Mesendoderm (in vitro differentiated cells): ENCODE measurements at regions not wholly inside any gene's neighbourhood (a gene's known extent, or its start where the extent isn't known, plus 50 kb on each side); places are given as distances from the start of the nearest gene placed in this dataset.

Source experiments
- DNase-seq: peaks from one replicate; pipeline ENCODE4 v3.0.0; 2013
- H2AK5ac ChIP-seq: 2 replicates; pipeline ENCODE4 v1.6.1; 2013; ENCODE audit warnings: low read length, inconsistent platforms
- H2BK120ac ChIP-seq: 2 replicates; pipeline ENCODE4 v1.6.1; 2013; ENCODE audit warnings: low read depth, mild to moderate bottlenecking, low read length, moderate library complexity, mixed read lengths
- H2BK15ac ChIP-seq: replicated peaks from 2 replicates; pipeline ENCODE4 v1.6.1; 2013; ENCODE audit warnings: low read depth, mild to moderate bottlenecking, moderate library complexity
- H2BK5ac ChIP-seq: 2 replicates; pipeline ENCODE4 v1.6.1; 2013; ENCODE audit warnings: low read length, inconsistent platforms
- H3K18ac ChIP-seq: 2 replicates; pipeline ENCODE4 v1.6.1; 2013; ENCODE audit warnings: mild to moderate bottlenecking, low read length, mixed read lengths
- H3K23ac ChIP-seq: one replicate; pipeline ENCODE4 v1.6.1; 2013; ENCODE audit warnings: low read length
- H3K27ac ChIP-seq: 2 replicates; pipeline ENCODE4 v1.5.1; 2013; ENCODE audit warnings: low read depth, mild to moderate bottlenecking, inconsistent platforms, low read length, moderate library complexity
- H3K27me3 ChIP-seq: 2 replicates; pipeline ENCODE4 v1.6.1; 2013; ENCODE audit warnings: low read length, control low read depth, mild to moderate bottlenecking, inconsistent platforms; ENCODE audit not compliant: insufficient read depth, poor library complexity
- H3K36me3 ChIP-seq: 2 replicates; pipeline ENCODE4 v1.6.1; 2013; ENCODE audit warnings: low read length, inconsistent platforms; ENCODE audit not compliant: control insufficient read depth, insufficient read depth
- H3K4ac ChIP-seq: one replicate; pipeline ENCODE4 v1.6.1; 2013; ENCODE audit warnings: low read depth, mild to moderate bottlenecking, low read length, moderate library complexity
- H3K4me1 ChIP-seq: 2 replicates; pipeline ENCODE4 v1.6.1; 2013; ENCODE audit warnings: low read depth, low read length, inconsistent platforms; ENCODE audit not compliant: control insufficient read depth
- H3K4me2 ChIP-seq: 2 replicates; pipeline ENCODE4 v1.6.1; 2013; ENCODE audit warnings: low read length
- H3K4me3 ChIP-seq: 2 replicates; pipeline ENCODE4 v1.5.1; 2013; ENCODE audit warnings: mild to moderate bottlenecking, low read length
- H3K56ac ChIP-seq: one replicate; pipeline ENCODE4 v1.6.1; 2013; ENCODE audit warnings: low read length
- H3K79me1 ChIP-seq: 2 replicates; pipeline ENCODE4 v1.6.1; 2013; ENCODE audit warnings: low read length, inconsistent platforms
- H3K79me2 ChIP-seq: 2 replicates; pipeline ENCODE4 v1.6.1; 2013; ENCODE audit warnings: mild to moderate bottlenecking, low read length; ENCODE audit not compliant: control insufficient read depth, insufficient read depth
- H3K9ac ChIP-seq: 2 replicates; pipeline ENCODE4 v1.6.1; 2013; ENCODE audit warnings: low read length, inconsistent platforms
- H4K5ac ChIP-seq: one replicate; pipeline ENCODE4 v1.6.1; 2013; ENCODE audit warnings: low read length
- H4K8ac ChIP-seq: one replicate; pipeline ENCODE4 v1.6.1; 2013; ENCODE audit warnings: low read depth, mild to moderate bottlenecking, control low read depth, low read length, moderate library complexity
- WGBS: extraction: QIAGEN DNeasy Blood & Tissue Kit; methylation state at CpG from one replicate; pipeline ENCODE4 v1.1.7; 2013; ENCODE audit warnings: low lambda C conversion rate, missing lambda C conversion rate; ENCODE audit not compliant: insufficient coverage; ENCODE audit errors: extremely low coverage; 5-methylcytosine and 5-hydroxymethylcytosine counted together

GRCh38 chr13:76777096-76777495 lies 109.1 kb downstream of the KCTD12 start:
- Histone ChIP-seq H3K36me3 (no peaks in the 10 kb centered on the region), H2BK15ac (no peak overlapping the region), H3K56ac (no peak overlapping the region), H3K4me2 (no peak overlapping the region), H4K8ac (no peak overlapping the region), H3K79me2 (no peaks in the 10 kb centered on the region), H3K4ac (no peak overlapping the region), H2AK5ac (no peak overlapping the region), H3K23ac (no peak overlapping the region), H3K18ac (no peak overlapping the region), H3K27me3 (no peaks in the 10 kb centered on the region), H3K9ac (no peak overlapping the region), H2BK120ac (no peak overlapping the region), H3K4me3 (no peak overlapping the region), H2BK5ac (no peak overlapping the region), H3K79me1 (no peaks in the 10 kb centered on the region), H3K27ac (no peak overlapping the region), H4K5ac (no peak overlapping the region), H3K4me1 (no peaks in the 10 kb centered on the region)
- no peak for DNase-seq
- WGBS: no CpG with 5 or more reads among the region's 1 CpG

DNA sequence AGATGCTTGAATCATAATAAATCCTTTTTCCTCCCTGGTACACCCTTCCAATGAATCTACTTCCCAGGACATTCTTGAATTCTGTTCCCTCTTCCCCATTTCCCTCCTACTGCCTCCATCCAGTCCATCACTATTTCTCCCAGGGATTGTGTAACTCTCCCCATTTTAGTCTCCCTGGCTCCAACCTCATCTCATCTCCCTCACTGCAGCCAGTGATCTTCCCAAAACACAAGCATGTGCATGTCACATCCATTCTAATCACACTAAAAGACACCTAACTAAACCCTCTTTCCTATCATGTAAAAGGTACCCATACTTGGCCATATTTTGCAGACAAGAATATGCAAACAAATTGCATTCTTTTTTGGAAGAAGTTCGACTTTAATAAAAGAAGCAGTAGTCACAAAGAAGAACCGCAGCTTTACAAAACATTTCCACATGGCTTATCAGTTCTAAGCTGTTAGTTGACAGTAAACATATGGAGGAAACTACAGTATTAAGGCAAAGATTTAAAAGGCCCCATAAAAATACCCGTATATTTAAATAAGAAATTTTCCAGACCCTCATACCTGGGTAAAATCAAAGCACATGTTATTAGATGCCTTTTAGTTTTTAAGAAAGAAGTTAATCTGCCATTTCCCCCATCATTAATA lies 111.0 kb downstream of the KCTD12 start:
- H2BK120ac ChIP-seq: no peak overlapping the region
- WGBS: no CpG with 5 or more reads among the region's 3 CpGs
- H3K4me2 ChIP-seq: no peak overlapping the region
- H3K4ac ChIP-seq: no peak overlapping the region
- H3K23ac ChIP-seq: no peak overlapping the region
- no peaks in the 10 kb centered on the region for H3K36me3 ChIP-seq
- H3K79me1 ChIP-seq: no peaks in the 10 kb centered on the region
- no peak overlapping the region for H3K56ac ChIP-seq
- H3K4me3 ChIP-seq: no peak overlapping the region
- H2BK5ac ChIP-seq: no peak overlapping the region
- no peak overlapping the region for H3K18ac ChIP-seq
- H4K5ac ChIP-seq: no peak overlapping the region
- no peak overlapping the region for H4K8ac ChIP-seq
- DNase-seq: no peak
- no peaks in the 10 kb centered on the region for H3K27me3 ChIP-seq
- H2AK5ac ChIP-seq: no peak overlapping the region
- H3K4me1 ChIP-seq: no peaks in the 10 kb centered on the region
- H3K79me2 ChIP-seq: no peaks in the 10 kb centered on the region
- no peak overlapping the region for H3K27ac ChIP-seq
- H2BK15ac ChIP-seq: no peak overlapping the region
- H3K9ac ChIP-seq: no peak overlapping the region

GRCh38 chr13:76773448-76774094 lies 112.6 kb downstream of the KCTD12 start:
- Histone ChIP-seq H4K5ac (no peak overlapping the region), H2BK5ac (no peak overlapping the region), H3K79me2 (no peaks in the 10 kb centered on the region), H3K56ac (no peak overlapping the region), H2BK120ac (no peak overlapping the region), H3K4ac (no peak overlapping the region), H3K79me1 (no peaks in the 10 kb centered on the region), H2AK5ac (no peak overlapping the region), H3K4me3 (no peak overlapping the region), H4K8ac (no peak overlapping the region), H2BK15ac (no peak overlapping the region), H3K4me2 (no peak overlapping the region), H3K27me3 (no peaks in the 10 kb centered on the region), H3K9ac (no peak overlapping the region), H3K23ac (no peak overlapping the region), H3K18ac (no peak overlapping the region), H3K4me1 (no peaks in the 10 kb centered on the region), H3K27ac (no peak overlapping the region), H3K36me3 (no peaks in the 10 kb centered on the region)
- no CpG with 5 or more reads among the region's 5 CpGs for WGBS
- no peak for DNase-seq

- no peaks in the 10 kb centered on the region for H3K4me1 ChIP-seq
- H3K4ac ChIP-seq: no peak overlapping the region
- no peak overlapping the region for H4K8ac ChIP-seq
- H2BK120ac ChIP-seq: no peak overlapping the region
- no peak overlapping the region for H3K4me2 ChIP-seq
- H3K56ac ChIP-seq: no peak overlapping the region
- H2BK5ac ChIP-seq: no peak overlapping the region
- H3K18ac ChIP-seq: no peak overlapping the region
- no peak overlapping the region for H3K27ac ChIP-seq
- H3K79me1 ChIP-seq: no peaks in the 10 kb centered on the region
- H4K5ac ChIP-seq: no peak overlapping the region
- no peak for DNase-seq
- WGBS: no CpG with 5 or more reads among the region's 1 CpG
- H3K4me3 ChIP-seq: no peak overlapping the region
- no peak overlapping the region for H2AK5ac ChIP-seq
- H3K36me3 ChIP-seq: no peaks in the 10 kb centered on the region
- no peak overlapping the region for H2BK15ac ChIP-seq
- H3K79me2 ChIP-seq: no peaks in the 10 kb centered on the region
- no peak overlapping the region for H3K9ac ChIP-seq
- no peak overlapping the region for H3K23ac ChIP-seq
- H3K27me3 ChIP-seq: no peaks in the 10 kb centered on the region
Measured at GRCh38 chr13:76772241-76772640, 114.0 kb downstream of the KCTD12 start.

DNA sequence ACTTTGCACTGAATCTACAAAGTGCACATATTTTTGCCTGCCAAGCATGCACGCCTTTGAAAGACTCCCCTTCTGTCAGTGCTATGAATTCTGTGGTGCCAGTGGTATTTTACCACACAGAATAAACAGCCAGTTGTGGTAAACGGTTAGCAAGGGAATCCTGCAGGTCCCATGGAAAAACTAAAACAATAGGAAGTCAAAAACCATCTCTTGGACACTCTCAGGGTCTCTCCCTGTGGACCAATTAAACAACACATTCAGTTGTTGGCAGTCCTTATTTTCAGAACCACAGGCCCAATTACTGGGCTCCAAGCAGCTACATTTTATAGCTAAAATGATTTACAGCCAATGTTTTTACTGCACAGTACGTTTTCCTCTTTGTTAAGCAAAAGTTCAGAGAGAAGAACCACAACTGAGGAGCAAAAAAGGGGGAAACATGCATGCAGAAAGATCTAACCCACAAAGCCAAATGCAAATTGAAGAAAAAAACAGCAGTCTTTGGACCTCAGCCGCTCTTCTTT lies 116.9 kb downstream of the KCTD12 start:
- Histone ChIP-seq H3K4me3 (no peak overlapping the region), H3K79me1 (no peaks in the 10 kb centered on the region), H4K8ac (no peak overlapping the region), H3K27ac (no peak overlapping the region), H2AK5ac (no peak overlapping the region), H3K79me2 (no peaks in the 10 kb centered on the region), H3K36me3 (no peaks in the 10 kb centered on the region), H3K27me3 (no peaks in the 10 kb centered on the region), H3K18ac (no peak overlapping the region), H3K56ac (no peak overlapping the region), H2BK5ac (no peak overlapping the region), H2BK120ac (no peak overlapping the region), H2BK15ac (no peak overlapping the region), H3K9ac (no peak overlapping the region), H3K4ac (no peak overlapping the region), H3K23ac (no peak overlapping the region), H4K5ac (no peak overlapping the region), H3K4me2 (no peak overlapping the region), H3K4me1 (no peaks in the 10 kb centered on the region)
- WGBS: no CpG with 5 or more reads among the region's 4 CpGs
- no peak for DNase-seq
